Trophoblast cell (in vitro differentiated cells and primary cell): ENCODE measurements at regions not wholly inside any gene's neighbourhood (a gene's known extent, or its start where the extent isn't known, plus 50 kb on each side); places are given as distances from the start of the nearest gene placed in this dataset.

Experiments
- DNase-seq, 2 donors: peaks; one replicate each; pipeline ENCODE4 v3.0.0-alpha.2; 2016
- H2AFZ ChIP-seq: 2 replicates; pipeline ENCODE4 v1.6.1; 2013; ENCODE audit warnings: low read length, moderate library complexity, mild to moderate bottlenecking; ENCODE audit not compliant: insufficient read depth, poor library complexity
- H2AK5ac ChIP-seq: 2 replicates; pipeline ENCODE4 v1.6.1; 2013; ENCODE audit warnings: mild to moderate bottlenecking, low read length
- H2BK120ac ChIP-seq: 2 replicates; pipeline ENCODE4 v1.6.1; 2013; ENCODE audit warnings: low read length, mild to moderate bottlenecking, moderate library complexity; ENCODE audit not compliant: insufficient read depth, poor library complexity
- H2BK12ac ChIP-seq: 2 replicates; pipeline ENCODE4 v1.6.1; 2013; ENCODE audit warnings: mild to moderate bottlenecking, low read length, moderate library complexity
- H2BK5ac ChIP-seq: 2 replicates; pipeline ENCODE4 v1.6.1; 2013; ENCODE audit warnings: low read length, low read depth, moderate library complexity, mild to moderate bottlenecking; ENCODE audit not compliant: poor library complexity
- H3K14ac ChIP-seq: 2 replicates; pipeline ENCODE4 v1.6.1; 2013; ENCODE audit warnings: mild to moderate bottlenecking, low read length
- H3K18ac ChIP-seq: 2 replicates; pipeline ENCODE4 v1.6.1; 2013; ENCODE audit warnings: mild to moderate bottlenecking, low read length
- H3K23ac ChIP-seq: 2 replicates; pipeline ENCODE4 v1.6.1; 2013; ENCODE audit warnings: low read length
- H3K27ac ChIP-seq: 2 replicates; pipeline ENCODE4 v1.5.1; 2013; ENCODE audit warnings: low read depth, mild to moderate bottlenecking, inconsistent platforms, low read length, moderate library complexity
- H3K27me3 ChIP-seq: 2 replicates; pipeline ENCODE4 v1.6.1; 2013; ENCODE audit warnings: inconsistent platforms, mild to moderate bottlenecking, low read length, moderate library complexity; ENCODE audit not compliant: insufficient read depth
- H3K36me3 ChIP-seq, 2 experiments: 1 replicate in 1 of 2; 2 replicates in 1 of 2; pipeline ENCODE4 v1.6.1; 2013; ENCODE audit warnings: low read length in 2 of 2, mild to moderate bottlenecking in 2 of 2, moderate library complexity in 1 of 2; ENCODE audit not compliant: insufficient read depth in 2 of 2, control insufficient read depth in 1 of 2
- H3K4ac ChIP-seq: 2 replicates; pipeline ENCODE4 v1.6.1; 2013; ENCODE audit warnings: low read depth, mild to moderate bottlenecking, low read length, moderate library complexity
- H3K4me1 ChIP-seq, 2 experiments: 1 replicate in 1 of 2; 2 replicates in 1 of 2; pipeline ENCODE4 v1.6.1; 2013; ENCODE audit warnings: low read length in 2 of 2, mild to moderate bottlenecking in 2 of 2, moderate library complexity in 1 of 2; ENCODE audit not compliant: insufficient read depth in 2 of 2, control insufficient read depth in 1 of 2
- H3K4me2 ChIP-seq: 2 replicates; pipeline ENCODE4 v1.6.1; 2013; ENCODE audit warnings: inconsistent platforms, mild to moderate bottlenecking, low read length, moderate library complexity
- H3K4me3 ChIP-seq: 2 replicates; pipeline ENCODE4 v1.5.1; 2013; ENCODE audit warnings: mild to moderate bottlenecking, low read depth, low read length, inconsistent platforms
- H3K79me1 ChIP-seq: one replicate; pipeline ENCODE4 v1.6.1; 2013; ENCODE audit warnings: low read length
- H3K79me2 ChIP-seq: 2 replicates; pipeline ENCODE4 v1.6.1; 2013; ENCODE audit warnings: low read length, mild to moderate bottlenecking; ENCODE audit not compliant: control insufficient read depth, insufficient read depth, poor library complexity
- H3K9ac ChIP-seq: 2 replicates; pipeline ENCODE4 v1.6.1; 2013; ENCODE audit warnings: mild to moderate bottlenecking, low read length
- H3K9me3 ChIP-seq: 2 replicates; pipeline ENCODE4 v1.6.1; 2013; ENCODE audit warnings: low read depth, mild to moderate bottlenecking, control low read depth, inconsistent platforms, low read length; ENCODE audit not compliant: insufficient read depth
- H4K12ac ChIP-seq: 2 replicates; pipeline ENCODE4 v1.6.1; 2013; ENCODE audit warnings: low read depth, mild to moderate bottlenecking, low read length, moderate library complexity
- H4K8ac ChIP-seq: 2 replicates; pipeline ENCODE4 v1.6.1; 2013; ENCODE audit warnings: low read depth, mild to moderate bottlenecking, low read length, moderate library complexity
- H4K91ac ChIP-seq: one replicate; pipeline ENCODE4 v1.6.1; 2013; ENCODE audit warnings: low read depth, mild to moderate bottlenecking, low read length, moderate library complexity
- WGBS: extraction: QIAGEN DNeasy Blood & Tissue Kit; methylation state at CpG from one replicate; pipeline ENCODE4 v1.1.7; 2013; ENCODE audit warnings: missing lambda C conversion rate; ENCODE audit not compliant: insufficient read length, insufficient coverage; ENCODE audit errors: extremely low coverage; 5-methylcytosine and 5-hydroxymethylcytosine counted together

DNA sequence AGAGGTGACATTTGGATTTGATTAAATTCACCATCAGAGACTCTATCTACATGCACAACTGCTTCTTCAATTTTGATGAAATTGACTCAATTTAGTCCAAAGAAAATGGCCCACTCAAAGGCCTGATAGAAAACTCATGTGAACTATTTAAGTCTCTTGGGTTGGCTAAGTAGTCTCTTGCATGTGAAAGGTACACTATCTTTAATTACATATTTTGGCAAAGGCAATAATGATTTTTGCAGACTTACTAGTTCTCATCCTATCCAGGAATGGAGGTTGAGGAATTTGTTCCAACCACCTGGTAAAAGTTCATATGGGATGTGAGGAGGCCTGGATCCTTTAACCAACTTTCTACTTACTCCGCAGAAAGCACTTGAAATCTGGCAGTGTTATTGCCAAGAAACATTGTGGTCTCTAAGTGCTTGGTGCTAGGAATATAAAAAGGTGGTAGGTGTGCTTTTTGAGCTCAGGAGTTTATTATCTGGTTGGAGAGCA lies 618.6 kb upstream of the MKI67 start:
- peaks cover 2 to 3% of the 10 kb centered on the region in 2 experiments for H3K4me1 ChIP-seq
- no peak overlapping the region for H3K9ac ChIP-seq
- H3K18ac ChIP-seq = no peak overlapping the region
- no peak overlapping the region for H4K91ac ChIP-seq
- no peak overlapping the region for H3K14ac ChIP-seq
- H2BK12ac ChIP-seq = no peak overlapping the region
- H3K79me1 ChIP-seq = no peaks in the 10 kb centered on the region
- H3K23ac ChIP-seq = no peak overlapping the region
- H2AFZ ChIP-seq = no peak overlapping the region
- H2BK5ac ChIP-seq = no peak overlapping the region
- H3K4me3 ChIP-seq = no peak overlapping the region
- H3K27me3 ChIP-seq = no peaks in the 10 kb centered on the region
- WGBS = no CpG with 5 or more reads among the region's 1 CpG
- H3K4me2 ChIP-seq = no peak overlapping the region
- H3K4ac ChIP-seq = no peak overlapping the region
- H4K12ac ChIP-seq = no peak overlapping the region
- no peak overlapping the region for H3K27ac ChIP-seq
- no peak overlapping the region for H4K8ac ChIP-seq
- no peak overlapping the region for H2AK5ac ChIP-seq
- H3K9me3 ChIP-seq = peaks cover 2% of the 10 kb centered on the region
- no peak for DNase-seq
- H2BK120ac ChIP-seq = no peak overlapping the region
- no peaks in the 10 kb centered on the region for H3K79me2 ChIP-seq
- H3K36me3 ChIP-seq = no peaks in the 10 kb centered on the region

DNA sequence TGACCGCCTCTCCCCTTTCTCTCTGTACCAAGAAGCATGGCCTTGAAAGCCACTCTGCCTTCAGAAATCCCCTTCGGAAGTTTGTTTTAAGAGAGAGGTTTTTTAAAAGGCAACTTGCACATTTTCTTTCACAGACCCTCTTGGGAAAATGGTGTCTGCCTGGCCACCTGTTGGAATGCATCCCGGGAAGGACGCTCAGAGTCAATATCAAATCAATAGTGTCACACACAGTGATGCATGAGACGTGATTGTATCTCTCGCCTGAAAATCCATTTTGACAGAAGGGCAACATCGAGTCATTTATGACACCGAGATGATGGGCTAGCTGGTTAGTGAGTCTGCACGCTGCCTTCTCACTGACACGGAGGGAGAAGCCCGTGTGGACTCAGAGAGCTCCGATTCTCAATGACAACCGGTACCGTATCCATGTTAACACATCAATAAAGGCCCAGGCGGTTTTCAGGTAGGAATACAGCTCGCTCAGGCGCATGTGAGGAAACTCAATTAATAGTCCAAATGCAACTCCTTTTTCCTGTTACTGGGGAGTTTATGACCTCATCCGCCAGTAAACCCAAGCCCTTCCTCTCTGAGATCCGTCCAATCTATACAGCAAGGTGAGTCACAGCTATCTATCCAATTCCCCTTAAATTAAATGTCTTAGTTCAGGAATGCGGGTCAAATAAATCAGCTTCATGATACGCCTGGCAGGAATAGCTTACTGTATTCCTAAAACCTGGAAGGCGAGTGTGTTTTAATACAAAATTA lies 621.5 kb upstream of the MKI67 start:
- H3K79me2 ChIP-seq = no peaks in the 10 kb centered on the region
- no peak overlapping the region for H4K8ac ChIP-seq

DNA sequence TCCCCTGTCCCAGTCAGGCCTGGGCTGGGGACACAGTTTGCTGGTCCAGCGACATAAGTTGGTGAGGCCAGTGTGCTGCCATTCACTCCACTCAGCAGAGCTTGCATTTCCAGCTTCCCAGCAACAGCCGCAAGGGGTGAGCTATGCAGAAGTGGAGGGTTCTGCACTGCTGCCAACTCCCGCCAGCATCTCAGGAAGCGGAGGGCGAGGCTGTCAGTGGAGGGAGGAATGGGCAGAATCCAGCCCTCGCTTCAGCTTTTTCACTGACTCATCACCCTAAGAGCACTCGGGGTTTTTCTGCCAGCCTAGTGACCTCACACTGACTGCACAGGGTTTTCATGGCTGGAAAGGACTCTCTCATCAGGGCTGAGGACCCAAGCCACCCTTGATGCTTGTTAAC lies 625.1 kb upstream of the MKI67 start:
- no CpG with 5 or more reads among the region's 7 CpGs for WGBS
- Histone ChIP-seq H3K9ac (no peak overlapping the region), H3K79me2 (no peaks in the 10 kb centered on the region), H2BK12ac (no peak overlapping the region), H2AK5ac (no peak overlapping the region), H2BK5ac (no peak overlapping the region), H3K4ac (no peak overlapping the region), H2BK120ac (no peak overlapping the region), H2AFZ (no peak overlapping the region), H3K4me1 (no peaks in the 10 kb centered on the region), H3K4me3 (no peak overlapping the region), H3K14ac (no peak overlapping the region), H3K79me1 (no peaks in the 10 kb centered on the region), H4K8ac (no peak overlapping the region), H3K4me2 (no peak overlapping the region), H3K18ac (no peak overlapping the region), H4K12ac (no peak overlapping the region), H3K27me3 (no peaks in the 10 kb centered on the region), H4K91ac (no peak overlapping the region), H3K9me3 (no peaks in the 10 kb centered on the region), H3K27ac (no peak overlapping the region), H3K36me3 (no peaks in the 10 kb centered on the region), H3K23ac (no peak overlapping the region)
- DNase-seq = no peak

More for the DNA sequence above, 621.5 kb upstream of the MKI67 start:
- no peaks in the 10 kb centered on the region for H3K4me1 ChIP-seq
- H3K4me3 ChIP-seq = no peak overlapping the region
- no peaks in the 10 kb centered on the region for H3K79me1 ChIP-seq
- H3K18ac ChIP-seq = no peak overlapping the region
- H2BK12ac ChIP-seq = no peak overlapping the region
- H2AK5ac ChIP-seq = no peak overlapping the region
- no peak overlapping the region for H3K23ac ChIP-seq
- no peaks in the 10 kb centered on the region for H3K9me3 ChIP-seq
- WGBS = no CpG with 5 or more reads among the region's 22 CpGs
- no peak overlapping the region for H3K27ac ChIP-seq
- no peak overlapping the region for H3K4ac ChIP-seq
- no peaks in the 10 kb centered on the region for H3K36me3 ChIP-seq
- H3K27me3 ChIP-seq = no peaks in the 10 kb centered on the region
- no peak overlapping the region for H3K14ac ChIP-seq
- no peak overlapping the region for H2AFZ ChIP-seq
- no peak overlapping the region for H3K9ac ChIP-seq
- no peak overlapping the region for H2BK120ac ChIP-seq
- H4K12ac ChIP-seq = no peak overlapping the region
- no peak overlapping the region for H2BK5ac ChIP-seq
- no peak for DNase-seq
- H3K4me2 ChIP-seq = no peak overlapping the region
- no peak overlapping the region for H4K91ac ChIP-seq

DNA sequence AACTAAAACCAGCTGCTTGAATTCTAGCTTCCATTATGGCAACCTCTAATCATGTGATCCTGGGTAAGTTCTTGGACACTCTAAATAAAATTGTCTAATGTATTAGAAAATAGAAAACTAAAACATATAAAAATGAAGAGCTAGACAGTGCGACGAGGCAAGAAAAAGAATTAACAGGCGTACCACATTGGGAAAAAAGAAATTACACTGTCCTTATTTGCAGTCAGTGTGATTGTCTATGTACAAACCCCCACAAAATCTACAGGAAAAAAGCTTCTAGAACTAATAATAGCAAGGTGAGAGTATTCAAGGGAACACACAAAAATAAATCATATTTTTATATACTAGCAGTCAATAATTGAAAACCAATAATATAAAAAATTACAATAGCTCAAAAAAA lies 625.6 kb upstream of the MKI67 start:
- no peak overlapping the region for H2BK12ac ChIP-seq
- H4K8ac ChIP-seq = no peak overlapping the region
- no peaks in the 10 kb centered on the region for H3K79me2 ChIP-seq
- H4K12ac ChIP-seq = no peak overlapping the region
- H3K9ac ChIP-seq = no peak overlapping the region
- H2AFZ ChIP-seq = no peak overlapping the region
- no peaks in the 10 kb centered on the region for H3K4me1 ChIP-seq
- no peaks in the 10 kb centered on the region for H3K27me3 ChIP-seq
- H2AK5ac ChIP-seq = no peak overlapping the region
- H3K4ac ChIP-seq = no peak overlapping the region
- H3K27ac ChIP-seq = no peak overlapping the region
- no CpG with 5 or more reads among the region's 3 CpGs for WGBS
- H3K79me1 ChIP-seq = no peaks in the 10 kb centered on the region
- H3K9me3 ChIP-seq = no peaks in the 10 kb centered on the region
- H3K18ac ChIP-seq = no peak overlapping the region
- DNase-seq = no peak
- no peak overlapping the region for H4K91ac ChIP-seq
- no peak overlapping the region for H3K23ac ChIP-seq
- no peak overlapping the region for H3K14ac ChIP-seq
- H3K36me3 ChIP-seq = no peaks in the 10 kb centered on the region
- H3K4me2 ChIP-seq = no peak overlapping the region
- H2BK120ac ChIP-seq = no peak overlapping the region
- no peak overlapping the region for H3K4me3 ChIP-seq
- H2BK5ac ChIP-seq = no peak overlapping the region
